Vagina (tissue), 2 donors: ENCODE measurements at regions not wholly inside any gene's neighbourhood (a gene's known extent, or its start where the extent isn't known, plus 50 kb on each side); places are given as distances from the start of the nearest gene placed in this dataset.

ENCODE experiments used
- POLR2A ChIP-seq, 2 donors: fragments of 450-650 bp; IDR thresholded peaks; one replicate each; pipeline ENCODE4 v1.6.1; 2017; ENCODE audit warnings: antibody characterized with exemption in 2 of 2, mild to moderate bottlenecking in 2 of 2, moderate library complexity in 2 of 2
- POLR2AphosphoS5 ChIP-seq, 2 donors: sonication (generic); formaldehyde crosslinking; IDR thresholded peaks; one replicate each; pipeline ENCODE4 v1.9.0; 2017; ENCODE audit warnings: antibody characterized with exemption in 2 of 2, mild to moderate bottlenecking in 2 of 2, low read depth in 1 of 2; ENCODE audit not compliant: insufficient read depth in 1 of 2
- TF ChIP-seq, protein P1 (sequence below), 3 experiments: fragments of 450-650 bp in 2 of 3; fragments of 200-600 bp in 1 of 3; sonication (generic) in 1 of 3; IDR thresholded peaks; one replicate each; pipeline ENCODE4 v1.5.1; 2017 to 2019; ENCODE audit warnings: antibody characterized with exemption in 3 of 3, mild to moderate bottlenecking in 2 of 3, moderate library complexity in 2 of 3

DNA sequence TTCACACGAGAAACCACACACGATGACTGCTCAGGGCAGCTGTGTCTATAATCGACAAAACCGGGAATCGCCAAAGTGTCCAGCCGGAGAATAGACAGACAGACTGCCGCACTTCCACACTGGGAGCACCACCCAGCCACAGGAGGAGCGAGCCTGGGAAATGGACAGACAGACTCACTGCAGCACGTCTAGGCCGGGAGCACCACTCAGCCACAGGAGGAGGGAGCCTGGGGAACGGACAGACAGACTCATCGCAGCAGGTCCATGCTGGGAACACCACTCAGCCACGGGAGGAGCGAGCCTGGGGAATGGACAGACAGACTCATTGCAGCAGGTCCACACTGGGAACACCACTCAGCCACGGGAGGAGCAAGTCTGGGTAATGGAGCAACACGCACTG is 137.2 kb downstream of the BRD1 start:
- TF ChIP-seq, protein P1, sequence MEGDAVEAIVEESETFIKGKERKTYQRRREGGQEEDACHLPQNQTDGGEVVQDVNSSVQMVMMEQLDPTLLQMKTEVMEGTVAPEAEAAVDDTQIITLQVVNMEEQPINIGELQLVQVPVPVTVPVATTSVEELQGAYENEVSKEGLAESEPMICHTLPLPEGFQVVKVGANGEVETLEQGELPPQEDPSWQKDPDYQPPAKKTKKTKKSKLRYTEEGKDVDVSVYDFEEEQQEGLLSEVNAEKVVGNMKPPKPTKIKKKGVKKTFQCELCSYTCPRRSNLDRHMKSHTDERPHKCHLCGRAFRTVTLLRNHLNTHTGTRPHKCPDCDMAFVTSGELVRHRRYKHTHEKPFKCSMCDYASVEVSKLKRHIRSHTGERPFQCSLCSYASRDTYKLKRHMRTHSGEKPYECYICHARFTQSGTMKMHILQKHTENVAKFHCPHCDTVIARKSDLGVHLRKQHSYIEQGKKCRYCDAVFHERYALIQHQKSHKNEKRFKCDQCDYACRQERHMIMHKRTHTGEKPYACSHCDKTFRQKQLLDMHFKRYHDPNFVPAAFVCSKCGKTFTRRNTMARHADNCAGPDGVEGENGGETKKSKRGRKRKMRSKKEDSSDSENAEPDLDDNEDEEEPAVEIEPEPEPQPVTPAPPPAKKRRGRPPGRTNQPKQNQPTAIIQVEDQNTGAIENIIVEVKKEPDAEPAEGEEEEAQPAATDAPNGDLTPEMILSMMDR (IDR thresholded peaks at IDR 0.05), result no peak
- no peak for TF ChIP-seq POLR2AphosphoS5 (IDR thresholded peaks at IDR 0.05; ENCODE audit: insufficient read depth in 1 of 2, low read depth in 1 of 2)
- no peak for TF ChIP-seq POLR2A (IDR thresholded peaks at IDR 0.05)
